NB4 (cell line): ENCODE measurements at regions not wholly inside any gene's neighbourhood (a gene's known extent, or its start where the extent isn't known, plus 50 kb on each side); places are given as distances from the start of the nearest gene placed in this dataset.

Experiments used
- CTCF ChIP-seq: IDR thresholded peaks from one replicate; pipeline ENCODE4 v1.5.1; 2012; ENCODE audit warnings: low read depth, low read length
- MAX ChIP-seq: IDR thresholded peaks from 2 replicates; pipeline ENCODE4 v1.6.1; 2011; ENCODE audit warnings: low read depth, low read length
- POLR2A ChIP-seq: IDR thresholded peaks from 2 replicates; pipeline ENCODE4 v1.6.1; 2011; ENCODE audit warnings: mild to moderate bottlenecking; ENCODE audit not compliant: insufficient read length; ENCODE audit errors: extremely low read depth

GRCh38 chr9:79302569-79302968, 269.2 kb upstream of the TLE4 start:
- TF ChIP-seq CTCF, result no peak
- TF ChIP-seq MAX, result no peak
- TF ChIP-seq POLR2A, result no peak
